NCI-H187 (cell line): ENCODE measurements at regions not wholly inside any gene's neighbourhood (a gene's known extent, or its start where the extent isn't known, plus 50 kb on each side); places are given as distances from the start of the nearest gene placed in this dataset.

ENCODE experiments used
- DNase-seq, 2 experiments: peaks; one replicate each; lab custom pipeline; 2025; lab: John Stamatoyannopoulos, UW

- no peak for DNase-seq
These were observed 380.9 kb downstream of the SOX9 start for GRCh38 chr17:72501404-72502370.

GRCh38 chr17:72502371-72503341 lies 381.8 kb downstream of the SOX9 start:
- no peak for DNase-seq

GRCh38 chr17:72503556-72503955 lies 382.7 kb downstream of the SOX9 start:
- DNase-seq, result no peak

GRCh38 chr17:72504783-72505182 lies 384.0 kb downstream of the SOX9 start:
- DNase-seq, result no peak

- no peak for DNase-seq
These were observed 386.0 kb downstream of the SOX9 start for GRCh38 chr17:72506773-72507172.

- no peak for DNase-seq
These were observed 386.6 kb downstream of the SOX9 start for GRCh38 chr17:72507370-72507769.

- DNase-seq, result no peak
These were observed 389.7 kb downstream of the SOX9 start for GRCh38 chr17:72510351-72511016.

- no peak for DNase-seq
These were observed 390.4 kb downstream of the SOX9 start for GRCh38 chr17:72511242-72511641.

- no peak for DNase-seq
These were observed 391.1 kb downstream of the SOX9 start for GRCh38 chr17:72511874-72512273.

- DNase-seq, result no peak
These were observed 392.1 kb downstream of the SOX9 start for GRCh38 chr17:72512649-72513556.

- no peak for DNase-seq
These were observed 393.6 kb downstream of the SOX9 start for GRCh38 chr17:72514321-72514861.

GRCh38 chr17:72514891-72515290 lies 394.1 kb downstream of the SOX9 start:
- no peak for DNase-seq

- DNase-seq, result peak; percentile 22 to 47
These were observed 394.7 kb downstream of the SOX9 start for GRCh38 chr17:72515291-72516065.

GRCh38 chr17:72516772-72517399 lies 396.1 kb downstream of the SOX9 start:
- no peak for DNase-seq

- DNase-seq, result no peak
These were observed 396.8 kb downstream of the SOX9 start for GRCh38 chr17:72517413-72518158.

- DNase-seq, result no peak
These were observed 397.4 kb downstream of the SOX9 start for GRCh38 chr17:72518159-72518732.

GRCh38 chr17:72518753-72519597 lies 398.2 kb downstream of the SOX9 start:
- DNase-seq, result peak in 1 of 2 experiments; percentile 51
